ENCODE measurements at regions not wholly inside any gene's neighbourhood (a gene's known extent, or its start where the extent isn't known, plus 50 kb on each side); places are given as distances from the start of the nearest gene placed in this dataset.

- peaks cover 0 to 3% of the 10 kb centered on the region in 2 experiments; a peak in 1 of 4 replicates for H3K79me1 ChIP-seq (ENCODE audit: low read depth in 1 of 2, low read length in 2 of 2)
- H2BK5ac ChIP-seq (ENCODE audit: low read depth, low read length, poor library complexity, severe bottlenecking): peak overlapping the region; percentile 67
- intact Hi-C loops (cut with micrococcal nuclease) (loop anchor here (10.0 kb wide), 1 partner anchor 525 kb away; no protein-coding TSS in a partner anchor), dilution Hi-C loops (cut with HindIII; ENCODE audit: low sequenced_read_pairs, unreplicated experiment) (no loop called here), in situ Hi-C loops (cut with MboI; ENCODE audit: low sequenced_read_pairs) (no loop called here)
- H3K4me2 ChIP-seq (ENCODE audit: low read depth, low read length): peak overlapping the region; percentile 49; the same call in 1 of the 2 replicates
- no peaks in the 10 kb centered on the region for H3K9me3 ChIP-seq (ENCODE audit: control insufficient read depth, insufficient read depth, low read length)
- no peak overlapping the region for H3K9ac ChIP-seq (ENCODE audit: low read depth, low read length)
- no peak overlapping the region for H4K91ac ChIP-seq (ENCODE audit: insufficient read depth, low read depth, low read length)
- DNase-seq (peak; percentile 28), ATAC-seq (ENCODE audit: low read depth) (peak; percentile 92)
- no peak overlapping the region for H3K4me3 ChIP-seq (ENCODE audit: insufficient read depth, low read depth, low read length)
- no peaks in the 10 kb centered on the region for H3K36me3 ChIP-seq (ENCODE audit: control insufficient read depth, insufficient read depth, low read length)
- no peak overlapping the region for H2AFZ ChIP-seq (replicated peaks; ENCODE audit: low read length, poor library complexity)
- CTCF ChIA-PET: no interaction called here
- no peaks in the 10 kb centered on the region for H4K20me1 ChIP-seq (ENCODE audit: insufficient read depth, low read length)
- H2BK120ac ChIP-seq (ENCODE audit: low read depth, low read length): peak overlapping the region; percentile 32; the same call in 1 of the 2 replicates
- no peak overlapping the region for H3K23ac ChIP-seq (ENCODE audit: low read depth, low read length)
- H2AK9ac ChIP-seq (replicated peaks; ENCODE audit: low read depth, low read length, poor library complexity): no peak overlapping the region
- 0 out of 2 replicates have a peak overlapping the region, but pooled peaks have one; percentile 57 for H4K5ac ChIP-seq (ENCODE audit: low read depth, low read length)
- peak overlapping the region; percentile 63 for H3K18ac ChIP-seq (ENCODE audit: low read depth, low read length)
- no peaks in the 10 kb centered on the region for H3K27me3 ChIP-seq (ENCODE audit: control insufficient read depth, insufficient read depth, low read length)
- peak overlapping the region; percentile 86; the same call in 1 of the 2 replicates for H2BK20ac ChIP-seq (ENCODE audit: low read depth, low read length)
- no peak overlapping the region for H3K4ac ChIP-seq (ENCODE audit: low read depth, low read length)
- no peak overlapping the region for H4K8ac ChIP-seq (ENCODE audit: low read depth in 2 of 2, low read length in 2 of 2)
- 0 out of 2 replicates have a peak overlapping the region, but pooled peaks have one; percentile 53 for H3K14ac ChIP-seq (replicated peaks; ENCODE audit: low read depth, low read length)
- POLR2A ChIA-PET (ENCODE audit: unreplicated experiment): no interaction called here
- TF ChIP-seq NFE2L2 (IDR thresholded peaks at IDR 0.05; ENCODE audit: low read depth, low read length): no peak
- no peak for TF ChIP-seq CTCF (conservative IDR thresholded peaks at IDR 0.05; ENCODE audit: low read depth, low read length)
- no peak for TF ChIP-seq SMC3 (IDR thresholded peaks at IDR 0.05; ENCODE audit: low read depth, low read length)
- no peak for TF ChIP-seq RAD21 (IDR thresholded peaks at IDR 0.05; ENCODE audit: low read length)
- TF ChIP-seq MAZ (IDR thresholded peaks at IDR 0.05; ENCODE audit: borderline replicate concordance, low read depth, low read length): no peak
- no peak for TF ChIP-seq CHD1 (IDR thresholded peaks at IDR 0.05; ENCODE audit: low read depth, low read length)
- no peak for TF ChIP-seq MXI1 (IDR thresholded peaks at IDR 0.05; ENCODE audit: borderline replicate concordance, low read depth, low read length)
- no peak overlapping the region for H2AK5ac ChIP-seq (ENCODE audit: low read depth, low read length)
- no CpG with 5 or more reads among the region's 2 CpGs for WGBS, 2 experiments (ENCODE audit: extremely low coverage in 2 of 2, insufficient read length in 1 of 2)
- no peak overlapping the region for H3K27ac ChIP-seq (ENCODE audit: insufficient read depth, low read length)
- no TSS peak for BruUV-seq (replicated peaks)
- H3K4me1 ChIP-seq (ENCODE audit: control insufficient read depth, insufficient read depth, low read length): peaks cover 2% of the 10 kb centered on the region
- H3K9me1 ChIP-seq (ENCODE audit: insufficient read depth, low read length): peaks cover 3% of the 10 kb centered on the region; the same call in 1 of the 2 replicates
- no peak overlapping the region for H3K56ac ChIP-seq (ENCODE audit: extremely low read depth, insufficient read depth, low read length)
- H2BK15ac ChIP-seq (ENCODE audit: low read depth, low read length): no peak overlapping the region
Measured at GRCh38 chr4:187469627-187470026, 525.9 kb upstream of the ZFP42 start.
